HG02623 (cell line): ENCODE measurements at regions not wholly inside any gene's neighbourhood (a gene's known extent, or its start where the extent isn't known, plus 50 kb on each side); places are given as distances from the start of the nearest gene placed in this dataset.

Experiments
- ATAC-seq: cut with Tn5 transposase; IDR thresholded peaks from one replicate; pipeline ENCODE4 v1.9.1; 2021; ENCODE audit warnings: moderate library complexity; ENCODE audit not compliant: unreplicated experiment

GRCh38 chr11:97972731-97973130 is 1048.0 kb upstream of the CNTN5 start:
- ATAC-seq, result no peak

GRCh38 chr11:97973352-97973857 is 1047.3 kb upstream of the CNTN5 start:
- no peak for ATAC-seq

GRCh38 chr11:97974798-97975498 is 1045.8 kb upstream of the CNTN5 start:
- ATAC-seq, result no peak

DNA sequence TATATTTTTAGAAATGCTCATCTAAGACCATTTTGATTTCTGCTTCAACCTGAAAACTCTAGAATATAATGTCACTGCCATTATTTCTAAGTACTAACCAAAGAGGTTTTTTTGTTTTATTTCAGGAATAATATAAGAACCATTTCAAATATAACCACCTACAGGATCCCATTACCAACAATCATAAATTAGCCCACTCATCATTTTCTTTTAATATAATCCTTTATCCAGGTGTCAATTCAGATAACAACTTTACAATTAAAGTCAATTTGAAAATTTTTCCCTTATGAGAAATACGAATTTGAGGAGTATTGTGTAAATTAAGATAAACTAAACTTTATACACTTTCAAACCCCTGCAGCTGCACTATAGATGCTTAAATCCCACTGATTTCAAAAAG is 1043.0 kb upstream of the CNTN5 start:
- no peak for ATAC-seq

GRCh38 chr11:97979741-97980140 is 1041.0 kb upstream of the CNTN5 start:
- ATAC-seq, result no peak

DNA sequence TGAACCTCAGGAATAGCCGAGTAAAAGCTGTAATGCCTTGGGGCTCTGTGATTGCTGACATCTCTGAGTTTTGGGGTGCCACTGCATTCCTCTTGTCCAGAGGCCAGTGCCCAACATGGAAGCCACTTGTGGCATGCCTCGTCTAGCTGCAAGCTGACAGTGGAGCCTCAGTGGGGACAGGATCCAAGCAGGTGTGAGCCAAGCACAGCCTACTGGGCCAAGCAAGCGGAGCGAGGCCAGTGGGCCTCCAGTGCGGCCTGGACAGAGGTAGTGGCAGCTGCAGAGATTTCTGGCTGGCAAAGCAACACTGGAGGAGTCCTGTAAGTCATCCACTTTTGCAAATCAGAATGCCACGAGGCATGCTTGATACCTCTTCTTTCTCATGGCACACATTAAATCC is 1038.2 kb upstream of the CNTN5 start:
- ATAC-seq, result no peak

GRCh38 chr11:97989121-97989520 is 1031.6 kb upstream of the CNTN5 start:
- no peak for ATAC-seq

DNA sequence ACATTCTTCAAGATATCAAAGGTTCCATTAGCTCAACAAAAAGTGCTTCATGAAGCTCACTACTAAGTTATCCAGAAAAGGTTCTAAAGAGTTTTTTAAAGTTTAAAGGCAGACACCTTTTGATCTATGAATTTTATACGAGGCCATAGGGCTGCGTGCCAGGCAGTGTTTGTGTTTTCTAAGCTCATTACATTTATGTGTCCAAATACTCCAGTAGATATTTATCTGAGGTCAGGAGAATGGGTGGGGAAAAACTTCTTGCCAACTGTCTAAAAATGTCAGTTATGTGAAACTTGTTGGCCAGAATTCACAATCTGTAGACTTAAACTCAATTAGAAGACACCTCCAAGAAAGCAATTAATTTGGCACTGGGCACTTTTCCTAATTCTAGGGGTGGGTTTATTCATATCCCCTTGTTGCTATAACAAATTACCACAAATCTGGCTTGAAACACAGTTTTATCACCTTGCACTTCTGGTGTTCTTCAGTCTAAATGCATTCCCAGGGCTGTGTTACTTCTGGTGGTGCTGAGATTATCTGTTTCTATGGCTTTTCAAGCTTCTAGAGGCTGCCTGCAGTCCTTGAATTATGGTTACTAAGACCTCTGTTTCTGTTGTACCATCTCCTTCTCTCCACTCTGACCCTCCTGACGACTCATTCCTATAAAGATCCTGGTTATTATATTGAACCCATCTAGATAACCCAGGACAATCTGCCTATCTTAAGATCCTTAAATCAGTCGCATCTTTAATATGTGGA is 1030.4 kb upstream of the CNTN5 start:
- ATAC-seq, result no peak

DNA sequence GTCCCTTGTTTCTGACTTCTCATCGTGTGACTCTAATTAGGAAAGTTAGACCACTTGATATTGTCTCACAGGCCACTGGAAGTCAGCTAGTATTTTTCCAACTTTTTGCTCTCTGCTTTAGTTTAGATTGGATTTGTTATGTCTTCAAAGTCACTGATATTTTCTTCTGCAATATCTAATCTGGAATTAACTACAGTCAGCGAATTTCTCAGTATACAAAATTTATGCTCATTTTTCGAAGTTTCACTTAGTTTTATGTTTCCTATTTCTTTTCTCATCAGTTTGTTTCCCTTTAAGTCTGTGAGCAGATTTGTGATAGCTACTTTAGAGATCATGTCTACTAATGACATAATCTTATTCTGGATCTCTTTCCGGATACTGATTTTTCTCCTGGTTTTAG is 1027.2 kb upstream of the CNTN5 start:
- no peak for ATAC-seq

GRCh38 chr11:97995874-97996273 is 1024.9 kb upstream of the CNTN5 start:
- no peak for ATAC-seq

- no peak for ATAC-seq
These were observed 1024.0 kb upstream of the CNTN5 start for GRCh38 chr11:97996762-97997161.

GRCh38 chr11:98003606-98004371 is 1017.0 kb upstream of the CNTN5 start:
- ATAC-seq, result no peak

- no peak for ATAC-seq
These were observed 1013.7 kb upstream of the CNTN5 start for GRCh38 chr11:98007072-98007471.

DNA sequence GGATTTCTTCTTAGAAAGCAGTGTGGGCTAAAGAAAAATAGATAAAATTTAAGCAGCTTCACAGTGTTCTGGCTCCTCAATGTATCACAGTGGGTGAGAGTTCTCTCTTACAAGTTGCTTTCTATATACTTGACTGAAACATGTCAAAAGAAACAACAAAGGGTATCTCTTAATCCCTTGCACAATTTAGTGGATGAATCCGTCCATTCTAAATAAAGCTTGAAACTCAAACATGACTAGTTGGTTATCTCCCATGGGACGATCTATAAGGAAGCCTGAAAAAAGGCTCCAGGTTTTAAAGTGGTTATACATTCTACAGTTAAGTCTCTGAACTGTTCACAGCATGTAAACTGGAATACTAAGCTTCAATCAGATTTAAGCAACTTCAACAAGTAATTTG is 993.1 kb upstream of the CNTN5 start:
- no peak for ATAC-seq

GRCh38 chr11:98029832-98030231 is 990.9 kb upstream of the CNTN5 start:
- ATAC-seq, result no peak

DNA sequence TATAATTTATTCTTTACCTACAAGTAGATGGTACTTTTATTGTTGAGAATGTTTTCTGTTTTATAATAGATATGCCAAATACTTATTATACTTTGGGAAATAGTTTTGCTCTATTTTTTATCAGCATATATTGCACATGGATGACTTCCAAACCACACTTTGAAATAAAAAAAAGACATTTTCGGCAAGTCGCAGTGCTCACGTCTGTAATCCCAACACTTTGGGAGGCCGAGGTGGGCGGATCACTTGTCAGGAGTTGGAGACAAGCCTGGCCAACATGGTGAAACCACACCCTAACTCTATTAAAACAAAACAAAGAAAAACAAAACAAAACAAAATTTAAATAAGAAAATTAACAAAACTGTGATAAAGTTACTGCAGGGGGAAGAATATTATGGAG is 983.9 kb upstream of the CNTN5 start:
- ATAC-seq, result no peak

GRCh38 chr11:98040061-98040808 is 980.5 kb upstream of the CNTN5 start:
- no peak for ATAC-seq

- no peak for ATAC-seq
These were observed 973.1 kb upstream of the CNTN5 start for GRCh38 chr11:98047647-98048046.

DNA sequence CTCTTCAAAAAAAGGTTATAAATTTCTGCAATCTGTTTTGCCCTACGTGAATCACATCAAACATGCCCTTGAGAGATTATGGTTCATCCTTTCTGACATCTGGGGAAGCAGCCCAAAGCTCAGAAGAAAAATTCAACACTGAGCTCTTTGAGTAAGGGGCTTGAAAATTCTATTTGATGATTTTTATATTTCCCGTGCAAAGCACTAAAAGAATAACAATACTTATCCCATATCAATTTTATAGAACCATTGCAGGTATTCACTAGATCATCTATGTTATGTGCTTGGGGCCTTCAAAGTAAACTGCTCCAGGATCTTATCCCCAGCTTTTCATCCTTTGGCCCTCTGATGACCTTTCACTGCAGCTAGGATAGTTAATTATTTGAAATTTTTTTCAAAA is 966.9 kb upstream of the CNTN5 start:
- no peak for ATAC-seq

DNA sequence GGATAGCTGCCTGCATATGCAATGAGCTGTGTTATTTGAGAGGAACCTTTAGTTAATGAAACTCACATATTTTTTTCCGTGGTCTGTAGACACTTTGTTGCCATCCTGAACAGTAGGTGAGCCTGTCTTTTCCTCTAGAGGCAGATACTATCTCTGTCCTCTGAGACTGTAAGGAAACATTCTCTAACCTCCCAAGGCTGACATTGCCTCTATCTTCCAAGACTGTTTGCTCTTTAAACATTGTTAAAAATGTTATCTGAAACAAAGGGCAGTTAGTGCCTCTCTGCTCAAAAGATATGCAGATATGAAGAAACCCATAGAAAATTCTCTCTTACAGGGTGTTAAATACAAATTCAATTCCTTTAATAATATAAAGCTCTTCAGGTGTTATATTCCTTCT is 963.8 kb upstream of the CNTN5 start:
- ATAC-seq, result no peak

DNA sequence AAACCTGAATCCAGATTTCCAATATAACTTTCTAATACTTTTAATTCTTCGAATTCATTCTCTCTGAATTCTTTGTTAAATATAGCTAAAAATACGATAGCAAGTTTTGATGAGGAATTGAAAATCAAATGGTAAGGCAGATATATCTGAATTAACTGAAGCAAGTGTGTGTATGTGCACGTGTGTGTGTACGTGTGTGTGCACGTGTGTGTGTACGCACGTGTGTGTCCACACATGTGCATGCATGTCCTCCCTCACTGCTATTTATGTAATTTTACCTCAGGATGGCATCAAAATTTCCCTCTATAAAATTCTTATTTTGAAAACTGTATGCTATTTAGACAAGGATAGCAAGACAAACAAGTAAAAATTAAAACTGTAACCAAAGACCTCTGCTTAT is 961.3 kb upstream of the CNTN5 start:
- no peak for ATAC-seq
